Transverse colon (tissue), 4 donors: ENCODE measurements at regions not wholly inside any gene's neighbourhood (a gene's known extent, or its start where the extent isn't known, plus 50 kb on each side); places are given as distances from the start of the nearest gene placed in this dataset.

Experiments
- DNase-seq: peaks from one replicate; pipeline ENCODE4 v3.0.0-alpha.2; 2019
- H3K27ac ChIP-seq, 4 donors: fragments of 200-600 bp; sonication (generic); 2 replicates each; pipeline ENCODE4 v1.5.1; 2016 to 2018; ENCODE audit warnings: inconsistent platforms in 4 of 4
- H3K27me3 ChIP-seq: fragments of 200-600 bp; sonication (generic); 2 replicates; pipeline ENCODE4 v1.5.1; 2017; ENCODE audit warnings: inconsistent platforms
- H3K36me3 ChIP-seq, 4 donors: fragments of 200-600 bp; sonication (generic); 2 replicates each; pipeline ENCODE4 v1.5.1; 2017 to 2019; ENCODE audit warnings: inconsistent platforms in 4 of 4
- H3K4me1 ChIP-seq, 4 donors: fragments of 200-600 bp; sonication (generic); 2 replicates each; pipeline ENCODE4 v1.5.1; 2017 to 2020; ENCODE audit warnings: inconsistent platforms in 4 of 4
- H3K4me3 ChIP-seq, 4 donors: fragments of 200-600 bp; sonication (generic); 1 replicate in 1 of 4; 2 replicates in 3 of 4; pipeline versions ENCODE4 v1.5.1 to v1.6.1; 2017 to 2019; ENCODE audit warnings: inconsistent platforms in 4 of 4
- H3K9me3 ChIP-seq, 2 donors: fragments of 200-600 bp; sonication (generic); 2 replicates each; pipeline ENCODE4 v1.5.1; 2017 to 2019; ENCODE audit warnings: inconsistent platforms in 2 of 2
- CTCF ChIP-seq, 5 experiments: fragments of 200-600 bp in 3 of 5; fragments of 450-650 bp in 2 of 5; sonication (generic) in 3 of 5; IDR thresholded peaks; 1 replicate in 2 of 5; 2 replicates in 3 of 5; pipeline ENCODE4 v1.5.1; 2016 to 2017; ENCODE audit warnings: antibody characterized with exemption in 5 of 5, inconsistent platforms in 3 of 5, mild to moderate bottlenecking in 2 of 5, moderate library complexity in 1 of 5
- EP300 ChIP-seq: sonication (generic); formaldehyde crosslinking; IDR thresholded peaks from one replicate; pipeline ENCODE4 v1.6.1; 2017; ENCODE audit warnings: antibody characterized with exemption, low read depth
- POLR2A ChIP-seq: fragments of 450-650 bp; IDR thresholded peaks from one replicate; pipeline ENCODE4 v1.6.1; 2016; ENCODE audit warnings: antibody characterized with exemption, mild to moderate bottlenecking, moderate library complexity
- POLR2AphosphoS5 ChIP-seq, 3 donors: sonication (generic); formaldehyde crosslinking; IDR thresholded peaks; one replicate each; pipeline ENCODE4 v1.6.1; 2016; ENCODE audit warnings: antibody characterized with exemption in 3 of 3
- WGBS, 2 donors: methylation state at CpG; one replicate each; pipeline ENCODE4 v1.1.5; 2018; ENCODE audit warnings: low coverage in 1 of 2; 5-methylcytosine and 5-hydroxymethylcytosine counted together
- in situ Hi-C, 4 donors: fragments of 200-750 bp; cut with MboI; loops; one replicate each; pipeline versions ENCODE4 v1.15.0 to v1.15.1; 2017; ENCODE audit warnings: low sequenced_read_pairs in 3 of 4, low pct_ligation_motif_present in 1 of 4, low pct_unique_long_range_greater_than_20kb in 1 of 4
- intact Hi-C: fragments of 100-400 bp; cut with DNase I; formaldehyde crosslinking; loops from one replicate; pipeline ENCODE4 v1.15.1; 2023; ENCODE audit warnings: low total_unique reads

- Histone ChIP-seq H3K4me3 (no peak overlapping the region), H3K4me1 (peaks cover 0 to 5% (median 0%) of the 10 kb centered on the region in 4 donors), H3K27ac (no peak overlapping the region), H3K36me3 (no peaks in the 10 kb centered on the region), H3K9me3 (no peaks in the 10 kb centered on the region), H3K27me3 (no peaks in the 10 kb centered on the region)
- 73% methylated on average over 2 of the region's 2 CpGs; no CpG with 5 or more reads in 1 of the 2 donors for WGBS, 2 donors
- TF ChIP-seq POLR2AphosphoS5 (IDR thresholded peaks at IDR 0.05) (no peak), CTCF (IDR thresholded peaks at IDR 0.05) (no peak), EP300 (no peak), POLR2A (no peak)
- in situ Hi-C loops (no loop called here), intact Hi-C loops (no loop called here)
- no peak for DNase-seq
Measured at GRCh38 chr3:124268355-124268754, 276.4 kb upstream of the ROPN1 start.

DNA sequence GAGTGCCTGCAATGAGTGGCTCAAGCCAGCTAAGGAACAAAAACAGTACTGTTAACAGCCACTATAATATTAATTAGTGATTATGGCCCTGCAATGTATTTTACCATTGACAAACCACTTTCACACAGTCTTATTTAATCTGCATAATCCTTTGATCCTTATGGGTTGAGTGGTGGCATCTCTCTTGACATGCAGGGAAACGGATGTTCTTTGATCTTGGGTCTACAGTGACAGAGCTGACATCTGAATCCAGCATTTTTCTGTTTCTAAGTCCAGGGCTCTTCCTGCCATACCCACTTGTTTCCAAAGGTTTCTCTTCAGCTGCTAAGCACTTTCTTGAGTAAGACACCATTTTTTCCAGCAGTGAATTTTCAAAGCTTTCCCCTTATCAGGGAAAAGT lies 277.7 kb upstream of the ROPN1 start:
- no peak for DNase-seq
- Histone ChIP-seq H3K9me3 (no peaks in the 10 kb centered on the region), H3K27ac (no peak overlapping the region), H3K36me3 (no peaks in the 10 kb centered on the region), H3K4me1 (peaks cover 0 to 5% (median 0%) of the 10 kb centered on the region in 4 donors), H3K27me3 (no peaks in the 10 kb centered on the region), H3K4me3 (no peak overlapping the region)
- in situ Hi-C loops (no loop called here), intact Hi-C loops (no loop called here)
- 72 to 75% methylated on average over 1 of the region's 1 CpG for WGBS, 2 donors
- TF ChIP-seq POLR2AphosphoS5 (IDR thresholded peaks at IDR 0.05) (no peak), EP300 (no peak), CTCF (IDR thresholded peaks at IDR 0.05) (no peak)

DNA sequence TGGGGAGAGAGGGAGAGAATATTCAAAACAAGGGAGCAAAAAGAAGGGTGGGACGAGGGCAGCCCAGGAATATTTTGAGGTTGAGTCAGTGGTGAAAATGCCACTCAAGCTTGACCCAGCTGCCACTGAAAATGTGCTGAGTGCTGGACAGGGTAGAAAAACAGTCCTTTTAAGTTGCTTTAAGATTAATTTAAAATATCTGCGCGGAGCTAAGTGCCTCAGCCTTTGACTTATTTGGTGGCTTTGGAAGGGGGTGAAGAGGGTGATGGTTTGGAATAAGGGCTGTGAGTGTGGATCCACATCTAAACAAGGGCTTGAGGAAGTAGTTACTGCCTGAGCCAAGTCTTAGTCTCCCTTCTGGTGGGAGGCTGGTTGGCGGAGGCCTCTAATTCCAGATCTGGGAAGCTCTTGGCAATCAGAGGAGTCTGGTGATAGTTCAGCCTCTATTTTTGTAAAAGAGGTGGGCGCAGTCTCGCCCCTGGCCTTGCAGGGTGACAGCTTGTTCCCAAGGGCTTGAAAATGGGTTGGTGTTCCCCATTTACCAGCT lies 280.8 kb upstream of the ROPN1 start:
- no peaks in the 10 kb centered on the region for H3K9me3 ChIP-seq
- in situ Hi-C loops (no loop called here), intact Hi-C loops (no loop called here)
- H3K4me1 ChIP-seq: peaks cover 5 to 28% (median 15%) of the 10 kb centered on the region in 4 donors
- H3K27me3 ChIP-seq: no peaks in the 10 kb centered on the region
- TF ChIP-seq CTCF (IDR thresholded peaks at IDR 0.05) (no peak), EP300 (no peak), POLR2AphosphoS5 (IDR thresholded peaks at IDR 0.05) (no peak), POLR2A (no peak)
- H3K36me3 ChIP-seq: no peaks in the 10 kb centered on the region
- no peak for DNase-seq
- H3K4me3 ChIP-seq: no peak overlapping the region
- 70 to 74% methylated on average over 3 to 6 of the region's 6 CpGs for WGBS, 2 donors
- peak overlapping the region; percentile 6 to 50 (median 18) for H3K27ac ChIP-seq

DNA sequence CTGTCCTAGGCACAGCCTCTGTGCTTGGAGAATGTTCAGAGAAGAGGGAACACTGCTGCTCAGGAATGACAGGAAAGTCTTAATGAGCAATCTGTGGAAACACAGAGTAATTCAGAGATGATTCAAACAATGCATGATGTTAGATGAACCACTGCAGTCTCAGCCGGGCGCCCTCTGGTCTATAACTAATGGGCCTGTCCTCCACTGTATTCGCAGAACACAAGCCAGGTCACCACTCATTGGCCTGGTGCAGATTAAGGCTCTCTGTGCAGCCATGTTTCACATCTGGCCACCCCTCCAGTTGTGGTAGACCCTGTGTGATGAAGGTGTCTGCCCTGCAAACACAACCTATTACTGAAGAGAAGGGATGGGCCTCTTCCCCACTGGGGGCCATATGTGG lies 281.7 kb upstream of the ROPN1 start:
- in situ Hi-C loops (no loop called here), intact Hi-C loops (no loop called here)
- Histone ChIP-seq H3K4me3 (no peak overlapping the region), H3K27ac (peak overlapping the region in 2 of 4 donors; percentile 32 to 50), H3K36me3 (no peaks in the 10 kb centered on the region), H3K27me3 (no peaks in the 10 kb centered on the region), H3K4me1 (peaks cover 5 to 28% (median 16%) of the 10 kb centered on the region in 4 donors), H3K9me3 (no peaks in the 10 kb centered on the region)
- no peak for DNase-seq
- TF ChIP-seq CTCF (IDR thresholded peaks at IDR 0.05) (no peak), EP300 (no peak), POLR2AphosphoS5 (IDR thresholded peaks at IDR 0.05) (no peak), POLR2A (no peak)
- WGBS, 2 donors: 75 to 80% methylated on average over 3 of the region's 3 CpGs
